D721Med (cell line): ENCODE measurements at regions not wholly inside any gene's neighbourhood (a gene's known extent, or its start where the extent isn't known, plus 50 kb on each side); places are given as distances from the start of the nearest gene placed in this dataset.

Experiments used
- DNase-seq: peaks from one replicate; pipeline ENCODE4 v3.0.0; 2011; ENCODE audit warnings: low spot score; ENCODE audit not compliant: insufficient read length
- FAIRE-seq: peaks from 2 replicates; lab custom pipeline; 2011; peaks lifted over from hg19 to GRCh38; lab: Jason Lieb, UNC
- TF ChIP-seq, protein P1 (sequence below): IDR thresholded peaks from 2 replicates; pipeline ENCODE4 v1.5.1; 2012; ENCODE audit warnings: mild to moderate bottlenecking, control low read depth; ENCODE audit not compliant: insufficient read depth; ENCODE audit errors: missing control alignments

DNA sequence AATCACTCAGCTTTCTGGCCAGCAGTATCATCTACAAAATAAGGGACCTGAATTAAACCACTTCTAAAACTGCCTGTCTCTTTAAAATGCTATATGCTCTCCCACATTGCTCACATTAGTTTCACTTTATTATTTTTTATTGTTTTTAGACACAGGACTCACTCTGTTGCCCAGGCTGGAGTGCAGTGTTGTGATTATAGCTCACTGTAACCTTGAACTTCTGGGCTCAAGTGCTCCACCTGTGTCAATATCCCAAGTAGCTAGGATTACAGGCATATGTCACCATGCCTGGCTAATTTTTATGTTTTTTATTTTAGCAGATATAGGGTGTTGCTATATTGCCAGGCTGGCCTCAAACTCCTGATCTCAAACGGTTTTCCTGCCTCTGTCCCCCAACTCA is 591.3 kb upstream of the ZNF804A start:
- DNase-seq (no peak), FAIRE-seq (no peak)
- TF ChIP-seq, protein P1, sequence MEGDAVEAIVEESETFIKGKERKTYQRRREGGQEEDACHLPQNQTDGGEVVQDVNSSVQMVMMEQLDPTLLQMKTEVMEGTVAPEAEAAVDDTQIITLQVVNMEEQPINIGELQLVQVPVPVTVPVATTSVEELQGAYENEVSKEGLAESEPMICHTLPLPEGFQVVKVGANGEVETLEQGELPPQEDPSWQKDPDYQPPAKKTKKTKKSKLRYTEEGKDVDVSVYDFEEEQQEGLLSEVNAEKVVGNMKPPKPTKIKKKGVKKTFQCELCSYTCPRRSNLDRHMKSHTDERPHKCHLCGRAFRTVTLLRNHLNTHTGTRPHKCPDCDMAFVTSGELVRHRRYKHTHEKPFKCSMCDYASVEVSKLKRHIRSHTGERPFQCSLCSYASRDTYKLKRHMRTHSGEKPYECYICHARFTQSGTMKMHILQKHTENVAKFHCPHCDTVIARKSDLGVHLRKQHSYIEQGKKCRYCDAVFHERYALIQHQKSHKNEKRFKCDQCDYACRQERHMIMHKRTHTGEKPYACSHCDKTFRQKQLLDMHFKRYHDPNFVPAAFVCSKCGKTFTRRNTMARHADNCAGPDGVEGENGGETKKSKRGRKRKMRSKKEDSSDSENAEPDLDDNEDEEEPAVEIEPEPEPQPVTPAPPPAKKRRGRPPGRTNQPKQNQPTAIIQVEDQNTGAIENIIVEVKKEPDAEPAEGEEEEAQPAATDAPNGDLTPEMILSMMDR: no peak

DNA sequence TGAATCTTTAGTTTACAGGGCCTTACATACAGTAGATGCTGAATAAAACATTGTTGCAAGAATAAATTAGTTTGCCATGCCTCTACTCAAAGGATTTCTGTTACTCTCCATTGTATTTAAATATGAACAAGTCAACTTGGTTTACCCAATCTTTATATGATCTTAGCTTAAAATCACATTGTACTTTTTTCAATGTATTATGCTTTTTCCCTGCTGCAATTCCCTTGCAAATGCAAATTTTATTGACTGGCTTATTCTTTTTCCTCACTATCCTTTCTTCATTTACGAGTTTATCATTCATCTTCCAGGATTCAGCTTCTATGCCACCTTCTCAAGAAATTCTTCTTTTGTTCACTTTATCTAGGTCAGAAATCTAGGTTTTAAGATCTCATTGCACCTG is 571.4 kb upstream of the ZNF804A start:
- no peak for FAIRE-seq
- DNase-seq: no peak
- TF ChIP-seq, protein P1: no peak

DNA sequence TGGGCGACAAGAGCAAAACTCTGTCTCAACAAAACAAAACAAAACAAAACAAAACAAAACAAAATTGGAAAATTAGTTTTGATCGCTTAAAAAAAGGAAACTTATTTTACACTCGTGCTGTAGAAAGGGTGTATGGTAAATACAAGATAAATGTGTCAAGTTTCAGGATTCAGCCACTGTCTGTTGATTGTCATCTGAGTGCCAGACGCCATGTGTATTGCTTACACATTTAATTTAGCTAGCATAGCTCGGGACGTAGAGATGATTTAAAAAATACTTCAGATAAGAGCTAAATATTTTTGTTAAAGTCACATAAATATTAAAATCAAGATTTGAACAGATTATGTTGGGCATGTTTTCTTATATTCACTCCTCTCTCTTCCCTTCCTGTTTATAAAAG is 568.1 kb upstream of the ZNF804A start:
- no peak for FAIRE-seq
- TF ChIP-seq, protein P1: no peak
- DNase-seq: no peak

DNA sequence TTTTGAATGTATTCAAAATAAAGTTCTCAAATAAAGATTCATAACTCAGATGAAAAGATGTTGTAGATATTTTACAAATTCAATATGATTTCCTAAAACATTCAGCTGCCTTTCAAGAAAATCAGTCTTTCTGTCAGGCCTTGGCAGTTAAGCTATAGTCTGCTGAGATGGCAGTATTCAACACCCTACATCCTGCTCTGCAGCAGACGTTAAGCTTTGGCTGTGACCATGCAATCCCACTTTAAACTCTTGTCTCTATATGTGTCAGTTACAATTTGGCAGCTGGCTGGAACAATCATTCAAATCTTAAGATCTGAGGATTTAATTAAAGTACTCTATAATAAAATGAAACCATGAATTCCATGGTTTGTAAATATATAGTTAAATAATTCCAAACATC is 567.3 kb upstream of the ZNF804A start:
- FAIRE-seq (no peak), DNase-seq (no peak)
- TF ChIP-seq, protein P1: no peak

DNA sequence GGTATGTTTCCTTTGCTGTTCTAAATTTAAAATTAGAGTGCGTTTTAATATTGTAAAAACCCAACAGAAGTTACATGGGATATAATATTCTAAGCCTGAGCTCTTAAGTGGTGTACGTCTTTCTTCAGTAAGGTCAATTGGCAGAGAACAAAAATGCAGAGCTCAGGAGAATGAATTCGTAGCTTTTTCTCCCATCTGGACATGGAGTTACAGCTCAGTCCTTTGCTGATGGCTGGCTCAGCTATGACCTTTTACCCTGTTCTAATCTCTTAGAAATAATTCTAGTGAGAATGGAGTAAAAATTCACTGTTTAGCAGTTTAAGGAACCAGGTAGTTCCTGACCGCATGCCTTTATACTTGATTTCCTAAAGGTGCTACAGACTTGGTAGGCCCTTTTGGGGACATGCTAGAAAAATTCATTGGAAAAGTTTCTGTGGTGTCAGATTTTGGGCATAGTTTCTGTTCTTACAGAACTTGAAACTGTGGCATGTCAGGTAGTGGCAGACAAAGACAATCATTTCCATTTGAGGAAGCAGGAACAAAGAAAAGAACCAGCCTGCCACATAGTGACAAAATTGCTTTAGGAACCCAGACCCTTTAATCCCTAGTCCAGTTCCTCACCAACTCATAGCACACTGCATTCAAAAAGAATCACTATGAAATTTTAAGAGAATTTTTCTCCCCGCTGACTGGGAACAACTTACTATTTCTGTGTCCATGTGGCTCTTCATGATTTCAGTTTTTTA is 566.8 kb upstream of the ZNF804A start:
- DNase-seq (no peak), FAIRE-seq (no peak)
- TF ChIP-seq, protein P1: no peak

DNA sequence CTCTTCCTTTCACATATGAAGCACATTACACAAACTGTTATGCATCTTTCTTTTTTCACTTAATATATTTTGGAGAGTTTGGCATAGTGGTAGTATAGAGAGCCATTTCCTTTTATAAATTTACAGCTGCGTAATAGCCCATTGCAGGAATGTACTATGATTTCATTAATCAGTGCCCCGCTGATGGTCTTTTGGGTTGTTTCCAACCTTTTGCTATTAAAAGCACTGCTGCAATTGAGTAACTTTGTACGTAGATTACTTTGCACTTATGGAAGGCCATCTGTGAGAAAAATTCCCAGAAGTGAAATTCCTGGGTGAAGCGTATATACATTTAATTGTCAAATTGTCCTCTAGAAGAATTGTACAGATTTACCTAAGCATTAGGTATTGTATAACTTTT is 565.3 kb upstream of the ZNF804A start:
- DNase-seq (no peak), FAIRE-seq (no peak)
- TF ChIP-seq, protein P1: no peak

DNA sequence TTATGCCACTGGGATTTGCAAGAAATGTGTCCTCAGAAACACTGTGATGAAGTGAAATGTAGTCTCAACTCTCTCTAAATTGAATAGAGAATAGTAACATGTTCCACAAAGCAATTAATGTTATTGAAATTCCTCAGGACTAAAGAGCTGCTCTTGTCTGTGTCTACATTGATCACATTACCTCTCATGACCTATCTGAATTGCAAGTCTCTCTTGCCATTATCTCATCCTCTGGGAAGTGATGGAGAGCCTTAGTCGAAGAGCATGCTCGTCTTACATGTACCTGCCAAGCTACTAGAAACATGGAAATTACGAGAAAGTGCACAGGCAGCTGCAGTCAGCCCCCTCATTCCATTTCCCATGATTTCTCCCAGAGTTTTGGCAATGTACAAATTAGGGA is 561.1 kb upstream of the ZNF804A start:
- TF ChIP-seq, protein P1: no peak
- no peak for FAIRE-seq
- DNase-seq: no peak
